DND-41 (cell line): ENCODE measurements at regions not wholly inside any gene's neighbourhood (a gene's known extent, or its start where the extent isn't known, plus 50 kb on each side); places are given as distances from the start of the nearest gene placed in this dataset.

Source experiments
- CTCF ChIP-seq: IDR thresholded peaks from 2 replicates; pipeline ENCODE4 v1.5.1; 2012; ENCODE audit warnings: borderline replicate concordance, low read length, moderate library complexity, mild to moderate bottlenecking; ENCODE audit not compliant: poor library complexity, severe bottlenecking; ENCODE audit errors: extremely low read depth
- EZH2 ChIP-seq: IDR thresholded peaks from 3 replicates; pipeline ENCODE4 v1.6.1; 2012; ENCODE audit warnings: borderline replicate concordance, low read depth, mild to moderate bottlenecking, moderate library complexity, low read length, inconsistent platforms; ENCODE audit not compliant: severe bottlenecking

- TF ChIP-seq CTCF (no peak), EZH2 (no peak)
Measured at GRCh38 chr7:136272934-136273333, 295.8 kb upstream of the MTPN start.
